ENCODE measurements at regions not wholly inside any gene's neighbourhood (a gene's known extent, or its start where the extent isn't known, plus 50 kb on each side); places are given as distances from the start of the nearest gene placed in this dataset.

- no peak for FAIRE-seq
Measured at GRCh38 chr2:183214680-183215079, 90.4 kb downstream of the NUP35 start.

GRCh38 chr2:183215917-183216316 lies 91.7 kb downstream of the NUP35 start:
- no peak for FAIRE-seq

GRCh38 chr2:183219888-183220287 lies 95.6 kb downstream of the NUP35 start:
- FAIRE-seq: peak; percentile 45

- FAIRE-seq: no peak
Measured at GRCh38 chr2:183222751-183223150, 98.5 kb downstream of the NUP35 start.

- no peak for FAIRE-seq
Measured at GRCh38 chr2:183224948-183225347, 100.7 kb downstream of the NUP35 start.

- FAIRE-seq: no peak
Measured at GRCh38 chr2:183227176-183227575, 102.9 kb downstream of the NUP35 start.

- no peak for FAIRE-seq
Measured at GRCh38 chr2:183229386-183229785, 105.1 kb downstream of the NUP35 start.

GRCh38 chr2:183232161-183232865 lies 108.1 kb downstream of the NUP35 start:
- FAIRE-seq: no peak

- FAIRE-seq: no peak
Measured at GRCh38 chr2:183242937-183243336, 118.7 kb downstream of the NUP35 start.

- FAIRE-seq: no peak
Measured at GRCh38 chr2:183243758-183244157, 119.5 kb downstream of the NUP35 start.

- FAIRE-seq: no peak
Measured at GRCh38 chr2:183244300-183244844, 120.1 kb downstream of the NUP35 start.

- FAIRE-seq: peak; percentile 47
Measured at GRCh38 chr2:183248866-183249567, 124.8 kb downstream of the NUP35 start.

GRCh38 chr2:183250061-183250460 lies 125.8 kb downstream of the NUP35 start:
- no peak for FAIRE-seq

GRCh38 chr2:183250472-183250871 lies 126.2 kb downstream of the NUP35 start:
- FAIRE-seq: no peak

- FAIRE-seq: no peak
Measured at GRCh38 chr2:183253441-183254130, 129.3 kb downstream of the NUP35 start.

- FAIRE-seq: no peak
Measured at GRCh38 chr2:183255411-183255810, 131.2 kb downstream of the NUP35 start.

GRCh38 chr2:183259921-183260320 lies 135.7 kb downstream of the NUP35 start:
- no peak for FAIRE-seq

GRCh38 chr2:183260527-183260926 lies 136.3 kb downstream of the NUP35 start:
- FAIRE-seq: no peak

- no peak for FAIRE-seq
Measured at GRCh38 chr2:183264890-183265535, 140.8 kb downstream of the NUP35 start.

GRCh38 chr2:183267148-183267827 lies 143.0 kb downstream of the NUP35 start:
- no peak for FAIRE-seq

GRCh38 chr2:183269956-183270355 lies 145.7 kb downstream of the NUP35 start:
- no peak for FAIRE-seq

- no peak for FAIRE-seq
Measured at GRCh38 chr2:183283209-183283608, 159.0 kb downstream of the NUP35 start.
